Panc1 (cell line): ENCODE measurements at regions not wholly inside any gene's neighbourhood (a gene's known extent, or its start where the extent isn't known, plus 50 kb on each side); places are given as distances from the start of the nearest gene placed in this dataset.

Experiments used
- POLR2AphosphoS5 ChIP-seq: IDR thresholded peaks from 2 replicates; pipeline ENCODE4 v1.6.1; 2012; ENCODE audit warnings: mild to moderate bottlenecking, low read depth, low read length, moderate library complexity
- TCF7L2 ChIP-seq: IDR thresholded peaks from 2 replicates; pipeline ENCODE4 v1.6.1; 2011; ENCODE audit warnings: mild to moderate bottlenecking, low read depth, low read length, inconsistent platforms
- TF ChIP-seq, protein P1 (sequence below): fragments of 450-650 bp; IDR thresholded peaks from 2 replicates; pipeline ENCODE4 v1.5.1; 2017; ENCODE audit warnings: mild to moderate bottlenecking
- TF ChIP-seq, protein P2 (sequence below), 2 experiments: IDR thresholded peaks; 2 replicates each; pipeline ENCODE4 v1.6.1; 2011 to 2012; ENCODE audit warnings: low read depth in 2 of 2, control low read depth in 1 of 2, low read length in 1 of 2, mild to moderate bottlenecking in 1 of 2, moderate library complexity in 1 of 2; ENCODE audit not compliant: insufficient read depth in 1 of 2

- TF ChIP-seq, protein P1, sequence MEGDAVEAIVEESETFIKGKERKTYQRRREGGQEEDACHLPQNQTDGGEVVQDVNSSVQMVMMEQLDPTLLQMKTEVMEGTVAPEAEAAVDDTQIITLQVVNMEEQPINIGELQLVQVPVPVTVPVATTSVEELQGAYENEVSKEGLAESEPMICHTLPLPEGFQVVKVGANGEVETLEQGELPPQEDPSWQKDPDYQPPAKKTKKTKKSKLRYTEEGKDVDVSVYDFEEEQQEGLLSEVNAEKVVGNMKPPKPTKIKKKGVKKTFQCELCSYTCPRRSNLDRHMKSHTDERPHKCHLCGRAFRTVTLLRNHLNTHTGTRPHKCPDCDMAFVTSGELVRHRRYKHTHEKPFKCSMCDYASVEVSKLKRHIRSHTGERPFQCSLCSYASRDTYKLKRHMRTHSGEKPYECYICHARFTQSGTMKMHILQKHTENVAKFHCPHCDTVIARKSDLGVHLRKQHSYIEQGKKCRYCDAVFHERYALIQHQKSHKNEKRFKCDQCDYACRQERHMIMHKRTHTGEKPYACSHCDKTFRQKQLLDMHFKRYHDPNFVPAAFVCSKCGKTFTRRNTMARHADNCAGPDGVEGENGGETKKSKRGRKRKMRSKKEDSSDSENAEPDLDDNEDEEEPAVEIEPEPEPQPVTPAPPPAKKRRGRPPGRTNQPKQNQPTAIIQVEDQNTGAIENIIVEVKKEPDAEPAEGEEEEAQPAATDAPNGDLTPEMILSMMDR, result no peak
- TF ChIP-seq, protein P2, sequence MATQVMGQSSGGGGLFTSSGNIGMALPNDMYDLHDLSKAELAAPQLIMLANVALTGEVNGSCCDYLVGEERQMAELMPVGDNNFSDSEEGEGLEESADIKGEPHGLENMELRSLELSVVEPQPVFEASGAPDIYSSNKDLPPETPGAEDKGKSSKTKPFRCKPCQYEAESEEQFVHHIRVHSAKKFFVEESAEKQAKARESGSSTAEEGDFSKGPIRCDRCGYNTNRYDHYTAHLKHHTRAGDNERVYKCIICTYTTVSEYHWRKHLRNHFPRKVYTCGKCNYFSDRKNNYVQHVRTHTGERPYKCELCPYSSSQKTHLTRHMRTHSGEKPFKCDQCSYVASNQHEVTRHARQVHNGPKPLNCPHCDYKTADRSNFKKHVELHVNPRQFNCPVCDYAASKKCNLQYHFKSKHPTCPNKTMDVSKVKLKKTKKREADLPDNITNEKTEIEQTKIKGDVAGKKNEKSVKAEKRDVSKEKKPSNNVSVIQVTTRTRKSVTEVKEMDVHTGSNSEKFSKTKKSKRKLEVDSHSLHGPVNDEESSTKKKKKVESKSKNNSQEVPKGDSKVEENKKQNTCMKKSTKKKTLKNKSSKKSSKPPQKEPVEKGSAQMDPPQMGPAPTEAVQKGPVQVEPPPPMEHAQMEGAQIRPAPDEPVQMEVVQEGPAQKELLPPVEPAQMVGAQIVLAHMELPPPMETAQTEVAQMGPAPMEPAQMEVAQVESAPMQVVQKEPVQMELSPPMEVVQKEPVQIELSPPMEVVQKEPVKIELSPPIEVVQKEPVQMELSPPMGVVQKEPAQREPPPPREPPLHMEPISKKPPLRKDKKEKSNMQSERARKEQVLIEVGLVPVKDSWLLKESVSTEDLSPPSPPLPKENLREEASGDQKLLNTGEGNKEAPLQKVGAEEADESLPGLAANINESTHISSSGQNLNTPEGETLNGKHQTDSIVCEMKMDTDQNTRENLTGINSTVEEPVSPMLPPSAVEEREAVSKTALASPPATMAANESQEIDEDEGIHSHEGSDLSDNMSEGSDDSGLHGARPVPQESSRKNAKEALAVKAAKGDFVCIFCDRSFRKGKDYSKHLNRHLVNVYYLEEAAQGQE (IDR thresholded peaks at IDR 0.05; ENCODE audit: insufficient read depth in 1 of 2, low read depth in 2 of 2, low read length in 1 of 2), result no peak
- TF ChIP-seq POLR2AphosphoS5 (no peak), TCF7L2 (no peak)
Measured at GRCh38 chr14:33855672-33856071, 95.2 kb downstream of the EGLN3 start.
